ENCODE measurements at regions not wholly inside any gene's neighbourhood (a gene's known extent, or its start where the extent isn't known, plus 50 kb on each side); places are given as distances from the start of the nearest gene placed in this dataset.

DNA sequence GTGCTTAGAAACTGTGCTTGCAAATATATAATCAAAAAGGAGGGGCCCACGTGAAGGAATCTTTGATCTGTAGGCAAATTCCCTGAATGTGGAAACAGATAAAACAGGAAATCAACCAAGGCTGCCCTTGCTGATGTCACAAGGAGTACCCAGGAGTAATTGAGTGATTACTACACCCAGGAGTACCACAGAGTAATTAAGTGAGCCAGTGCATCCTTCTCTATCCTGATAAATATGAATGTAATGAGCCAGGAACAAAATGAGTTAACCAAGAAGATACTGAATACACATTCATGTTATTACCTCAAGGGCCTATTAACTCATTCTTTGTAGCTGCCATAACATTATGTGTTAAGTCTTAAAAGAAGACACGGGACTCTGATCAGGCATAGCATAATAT, 87.3 kb upstream of the POU1F1 start:
- WGBS, 2 donors = 36 to 53% methylated on average over 2 of the region's 2 CpGs
- DNase-seq (ENCODE audit: low spot score in 2 of 2) = no peak

DNA sequence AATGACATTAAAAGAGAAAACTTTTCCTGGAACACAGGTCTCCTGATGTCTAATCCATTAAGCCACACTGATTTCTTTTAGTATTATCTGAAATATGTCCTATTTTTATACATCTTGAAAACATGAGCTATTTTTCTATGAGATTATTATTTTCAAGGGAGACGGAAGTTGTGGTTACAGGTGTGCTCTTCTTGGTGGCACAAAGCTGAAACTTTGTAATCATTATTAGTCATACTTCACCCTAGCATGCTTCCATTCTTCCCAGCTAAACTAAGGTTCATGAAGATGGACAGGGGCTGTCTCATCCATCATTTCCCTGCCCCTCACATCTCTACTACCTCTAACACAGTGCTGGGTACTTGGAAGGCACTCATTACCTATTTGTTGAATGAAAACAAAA, 85.6 kb upstream of the POU1F1 start:
- no peak for TF ChIP-seq EP300 (IDR thresholded peaks at IDR 0.05)
- no peak for TF ChIP-seq POLR2A (IDR thresholded peaks at IDR 0.05)
- TF ChIP-seq CTCF (IDR thresholded peaks at IDR 0.05) = no peak
- Histone ChIP-seq H3K4me1 (no peaks in the 10 kb centered on the region), H3K27ac (no peak overlapping the region), H3K9me3 (no peaks in the 10 kb centered on the region), H3K36me3 (no peaks in the 10 kb centered on the region), H3K4me3 (no peak overlapping the region), H3K27me3 (no peaks in the 10 kb centered on the region)
- WGBS, 2 donors = 88 to 94% methylated on average over 1 of the region's 1 CpG
- DNase-seq (ENCODE audit: low spot score in 2 of 2) = no peak

More for the DNA sequence above, 87.3 kb upstream of the POU1F1 start:
- TF ChIP-seq CTCF (IDR thresholded peaks at IDR 0.05) (no peak), POLR2A (IDR thresholded peaks at IDR 0.05) (no peak), EP300 (IDR thresholded peaks at IDR 0.05) (no peak)
- H3K9me3 ChIP-seq = no peaks in the 10 kb centered on the region
- no peaks in the 10 kb centered on the region for H3K4me1 ChIP-seq
- H3K4me3 ChIP-seq = no peak overlapping the region
- no peaks in the 10 kb centered on the region for H3K36me3 ChIP-seq
- no peak overlapping the region for H3K27ac ChIP-seq
- no peaks in the 10 kb centered on the region for H3K27me3 ChIP-seq

DNA sequence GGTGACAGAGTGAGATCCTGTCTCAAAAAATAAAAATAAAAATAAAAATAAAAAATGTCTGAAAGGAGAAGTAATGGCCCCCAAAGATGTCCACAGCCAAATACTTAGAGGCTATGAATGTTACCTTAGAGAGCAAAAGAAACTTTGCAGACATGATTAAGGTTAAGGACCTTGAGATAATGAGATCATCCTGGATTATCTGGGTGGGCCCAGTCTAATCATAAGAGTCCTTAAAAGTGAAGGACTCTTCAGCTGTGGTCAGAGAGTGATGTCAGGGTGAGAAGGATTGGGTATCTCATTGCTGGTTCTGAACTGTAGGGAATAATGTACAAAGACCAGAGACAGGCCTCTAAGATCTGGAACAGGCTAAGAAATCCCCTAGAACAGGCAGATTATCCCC, 84.9 kb upstream of the POU1F1 start:
- Histone ChIP-seq H3K4me1 (no peaks in the 10 kb centered on the region), H3K4me3 (no peak overlapping the region), H3K27ac (no peak overlapping the region), H3K27me3 (no peaks in the 10 kb centered on the region), H3K9me3 (no peaks in the 10 kb centered on the region), H3K36me3 (no peaks in the 10 kb centered on the region)
- TF ChIP-seq POLR2A (IDR thresholded peaks at IDR 0.05) (no peak), EP300 (IDR thresholded peaks at IDR 0.05) (no peak), CTCF (IDR thresholded peaks at IDR 0.05) (no peak)
- no peak for DNase-seq (ENCODE audit: low spot score in 2 of 2)

GRCh38 chr3:87359826-87360225, 83.4 kb upstream of the POU1F1 start:
- Histone ChIP-seq H3K36me3 (no peaks in the 10 kb centered on the region), H3K27ac (no peak overlapping the region), H3K4me1 (no peaks in the 10 kb centered on the region), H3K9me3 (no peaks in the 10 kb centered on the region), H3K4me3 (no peak overlapping the region), H3K27me3 (no peaks in the 10 kb centered on the region)
- TF ChIP-seq EP300 (IDR thresholded peaks at IDR 0.05) (no peak), CTCF (IDR thresholded peaks at IDR 0.05) (no peak), POLR2A (IDR thresholded peaks at IDR 0.05) (no peak)
- 68 to 93% methylated on average over 2 of the region's 2 CpGs for WGBS, 2 donors
- no peak for DNase-seq (ENCODE audit: low spot score in 2 of 2)

DNA sequence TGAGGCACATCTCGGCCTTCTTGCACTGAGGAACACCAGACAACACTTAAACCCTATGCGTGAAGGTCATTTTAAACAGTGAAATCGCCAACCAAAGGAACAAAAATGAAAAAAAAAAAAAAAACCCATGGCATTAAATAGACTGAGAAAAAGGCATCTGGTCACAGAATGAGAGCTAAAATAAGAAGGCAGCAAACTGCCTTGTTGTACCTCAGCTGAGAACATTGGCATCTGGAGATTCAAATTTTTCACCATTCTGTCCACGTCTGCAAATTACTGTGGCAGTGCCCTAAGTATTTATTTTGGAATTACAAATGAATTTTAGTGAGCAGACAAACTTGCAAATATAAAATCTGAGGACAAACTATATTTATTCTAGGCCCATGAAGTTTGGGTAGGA, 82.6 kb upstream of the POU1F1 start:
- H3K36me3 ChIP-seq = no peaks in the 10 kb centered on the region
- no peak for DNase-seq (ENCODE audit: low spot score in 2 of 2)
- no peak overlapping the region for H3K27ac ChIP-seq
- no peaks in the 10 kb centered on the region for H3K4me1 ChIP-seq
- H3K9me3 ChIP-seq = no peaks in the 10 kb centered on the region
- WGBS, 2 donors = 80 to 82% methylated on average over 4 of the region's 4 CpGs
- H3K4me3 ChIP-seq = no peak overlapping the region
- TF ChIP-seq EP300 (IDR thresholded peaks at IDR 0.05) (no peak), CTCF (IDR thresholded peaks at IDR 0.05) (no peak), POLR2A (IDR thresholded peaks at IDR 0.05) (no peak)
- H3K27me3 ChIP-seq = no peaks in the 10 kb centered on the region
